H9 (cell line): ENCODE measurements at regions not wholly inside any gene's neighbourhood (a gene's known extent, or its start where the extent isn't known, plus 50 kb on each side); places are given as distances from the start of the nearest gene placed in this dataset.

ENCODE experiments used
- DNase-seq: peaks from one replicate; pipeline ENCODE4 v3.0.0-alpha.2; 2017
- H2AFZ ChIP-seq: one replicate; pipeline ENCODE4 v1.6.1; 2013; ENCODE audit warnings: mild to moderate bottlenecking, low read length, control low read depth, moderate library complexity
- H2AK5ac ChIP-seq: 2 replicates; pipeline ENCODE4 v1.6.1; 2013; ENCODE audit warnings: low read length, control low read depth, mixed read lengths; ENCODE audit not compliant: insufficient read length
- H2BK120ac ChIP-seq: one replicate; pipeline ENCODE4 v1.6.1; 2013; ENCODE audit warnings: low read depth, mild to moderate bottlenecking, low read length, control low read depth, inconsistent platforms; ENCODE audit not compliant: poor library complexity, severe bottlenecking
- H2BK12ac ChIP-seq: 2 replicates; pipeline ENCODE4 v1.6.1; 2013; ENCODE audit warnings: low read length, control low read depth, mixed read lengths, low read depth; ENCODE audit not compliant: insufficient read length
- H2BK15ac ChIP-seq: 2 replicates; pipeline ENCODE4 v1.6.1; 2013; ENCODE audit warnings: low read depth, low read length, control low read depth
- H2BK20ac ChIP-seq: one replicate; pipeline ENCODE4 v1.6.1; 2013; ENCODE audit warnings: low read depth, mild to moderate bottlenecking, low read length, control low read depth, inconsistent platforms; ENCODE audit not compliant: poor library complexity, severe bottlenecking
- H2BK5ac ChIP-seq: 2 replicates; pipeline ENCODE4 v1.6.1; 2013; ENCODE audit warnings: low read length, control low read depth, mixed read lengths; ENCODE audit not compliant: insufficient read length
- H3K14ac ChIP-seq: 2 replicates; pipeline ENCODE4 v1.6.1; 2013; ENCODE audit warnings: low read length, control low read depth; ENCODE audit not compliant: insufficient read depth
- H3K18ac ChIP-seq: 2 replicates; pipeline ENCODE4 v1.6.1; 2013; ENCODE audit warnings: low read depth, mild to moderate bottlenecking, mixed read lengths, low read length, control low read depth; ENCODE audit not compliant: insufficient read length
- H3K23ac ChIP-seq: 2 replicates; pipeline ENCODE4 v1.6.1; 2013; ENCODE audit warnings: low read length, control low read depth, mixed read lengths, low read depth; ENCODE audit not compliant: insufficient read length
- H3K23me2 ChIP-seq: 2 replicates; pipeline ENCODE4 v1.6.1; 2013; ENCODE audit warnings: low read depth, mild to moderate bottlenecking, mixed read lengths, low read length, control low read depth; ENCODE audit not compliant: insufficient read length, poor library complexity, severe bottlenecking
- H3K27ac ChIP-seq: 2 replicates; pipeline ENCODE4 v1.5.1; 2013; ENCODE audit warnings: low read length, control low read depth, mixed read lengths, low read depth; ENCODE audit not compliant: insufficient read length
- H3K27me3 ChIP-seq: 2 replicates; pipeline ENCODE4 v1.6.1; 2013; ENCODE audit warnings: low read length, control low read depth, inconsistent platforms; ENCODE audit not compliant: insufficient read depth
- H3K4ac ChIP-seq: 2 replicates; pipeline ENCODE4 v1.6.1; 2013; ENCODE audit warnings: low read depth, mild to moderate bottlenecking, control low read depth, inconsistent platforms, low read length, moderate library complexity
- H3K4me1 ChIP-seq: 2 replicates; pipeline ENCODE4 v1.6.1; 2013; ENCODE audit warnings: low read length, control low read depth, inconsistent platforms; ENCODE audit not compliant: insufficient read depth
- H3K4me2 ChIP-seq: 2 replicates; pipeline ENCODE4 v1.6.1; 2013; ENCODE audit warnings: low read length, control low read depth, mixed read lengths; ENCODE audit not compliant: insufficient read length, insufficient read depth
- H3K56ac ChIP-seq: 2 replicates; pipeline ENCODE4 v1.6.1; 2013; ENCODE audit warnings: low read depth, mild to moderate bottlenecking, mixed read lengths, low read length, control low read depth; ENCODE audit not compliant: insufficient read length
- H3K79me1 ChIP-seq: 2 replicates; pipeline ENCODE4 v1.6.1; 2013; ENCODE audit warnings: low read depth, mild to moderate bottlenecking, moderate library complexity, low read length, control low read depth, inconsistent platforms; ENCODE audit not compliant: insufficient read depth, poor library complexity, severe bottlenecking
- H3K79me2 ChIP-seq: 2 replicates; pipeline ENCODE4 v1.6.1; 2013; ENCODE audit warnings: low read length, control low read depth, inconsistent platforms; ENCODE audit not compliant: insufficient read depth
- H3K9ac ChIP-seq: 2 replicates; pipeline ENCODE4 v1.6.1; 2013; ENCODE audit warnings: low read length, control low read depth, mixed read lengths; ENCODE audit not compliant: insufficient read length; ENCODE audit errors: extremely low read depth
- H3K9me3 ChIP-seq: one replicate; pipeline ENCODE4 v1.6.1; 2013; ENCODE audit warnings: low read depth, low read length, inconsistent platforms; ENCODE audit not compliant: control insufficient read depth
- H3T11ph ChIP-seq: one replicate; pipeline ENCODE4 v1.6.1; 2013; ENCODE audit warnings: mild to moderate bottlenecking, low read length, control low read depth, inconsistent platforms
- H4K20me1 ChIP-seq: one replicate; pipeline ENCODE4 v1.6.1; 2013; ENCODE audit not compliant: control insufficient read depth, insufficient read length, insufficient read depth
- H4K5ac ChIP-seq: 2 replicates; pipeline ENCODE4 v1.6.1; 2013; ENCODE audit warnings: low read depth, mild to moderate bottlenecking, mixed read lengths, low read length, control low read depth; ENCODE audit not compliant: insufficient read length
- H4K8ac ChIP-seq: replicated peaks from 2 replicates; pipeline ENCODE4 v1.6.1; 2013; ENCODE audit warnings: low read length, control low read depth, mixed read lengths, low read depth; ENCODE audit not compliant: insufficient read length
- H4K91ac ChIP-seq: 2 replicates; pipeline ENCODE4 v1.6.1; 2013; ENCODE audit warnings: low read depth, mild to moderate bottlenecking, moderate library complexity, mixed read lengths, low read length, control low read depth; ENCODE audit not compliant: insufficient read length
- H3K27ac Mint-ChIP-seq, 3 experiments: 2 replicates in 2 of 3; 3 replicates in 1 of 3; pipeline ENCODE4 v1.8.0; 2020 to 2021; ENCODE audit warnings: mixed read lengths in 3 of 3, mild to moderate bottlenecking in 1 of 3, moderate library complexity in 1 of 3
- H3K27me3 Mint-ChIP-seq: 2 replicates; pipeline ENCODE4 v1.8.0; 2021; ENCODE audit warnings: low read depth, mild to moderate bottlenecking, moderate library complexity, mixed read lengths
- H3K36me3 Mint-ChIP-seq, 3 experiments: 2 replicates in 2 of 3; 3 replicates in 1 of 3; pipeline ENCODE4 v1.8.0; 2020 to 2021; ENCODE audit warnings: low read depth in 3 of 3, mixed read lengths in 3 of 3; ENCODE audit not compliant: insufficient read depth in 1 of 3
- H3K4me1 Mint-ChIP-seq, 2 experiments: 2 replicates each; pipeline ENCODE4 v1.8.0; 2020; ENCODE audit warnings: mixed read lengths in 2 of 2
- H3K4me3 Mint-ChIP-seq, 2 experiments: 2 replicates in 1 of 2; 3 replicates in 1 of 2; pipeline ENCODE4 v1.8.0; 2020 to 2021; ENCODE audit warnings: mild to moderate bottlenecking in 2 of 2, mixed read lengths in 2 of 2, moderate library complexity in 1 of 2
- H3K9me3 Mint-ChIP-seq, 2 experiments: 2 replicates in 1 of 2; 3 replicates in 1 of 2; pipeline ENCODE4 v1.8.0; 2020; ENCODE audit warnings: mild to moderate bottlenecking in 2 of 2, mixed read lengths in 2 of 2, moderate library complexity in 1 of 2
- CTCF ChIP-seq: fragments of 200-600 bp; sonication (generic); conservative IDR thresholded peaks from 3 replicates; pipeline ENCODE4 v1.8.0; 2021; ENCODE audit warnings: antibody characterized with exemption, mild to moderate bottlenecking
- WGBS: extraction: QIAGEN DNeasy Blood & Tissue Kit; methylation state at CpG from one replicate; pipeline ENCODE4 v1.1.7; 2013; ENCODE audit warnings: missing lambda C conversion rate, low lambda C conversion rate, mixed read lengths; ENCODE audit not compliant: insufficient read length; ENCODE audit errors: extremely low coverage; 5-methylcytosine and 5-hydroxymethylcytosine counted together

GRCh38 chrX:67050760-67051159 lies 411.9 kb upstream of the EDA2R start:
- Mint-ChIP-seq H3K36me3 (no peaks in the 10 kb centered on the region; a peak in 1 of 7 replicates), H3K4me1 (no peaks in the 10 kb centered on the region), H3K9me3 (peaks cover 49 to 51% of the 10 kb centered on the region in 2 experiments), H3K27me3 (no peaks in the 10 kb centered on the region; the same call in 1 of the 2 replicates), H3K27ac (no peak overlapping the region), H3K4me3 (no peak overlapping the region)
- no peaks in the 10 kb centered on the region for H3K79me1 ChIP-seq
- no peak overlapping the region for H2BK20ac ChIP-seq
- no peaks in the 10 kb centered on the region for H3K23me2 ChIP-seq
- H4K5ac ChIP-seq, result no peak overlapping the region
- no peak overlapping the region for H4K91ac ChIP-seq
- no peak overlapping the region for H3K4ac ChIP-seq
- no peaks in the 10 kb centered on the region for H3K4me1 ChIP-seq
- H4K8ac ChIP-seq, result no peak overlapping the region
- no peak overlapping the region for H3K9ac ChIP-seq
- no peak for DNase-seq
- H3K23ac ChIP-seq, result no peak overlapping the region
- no peaks in the 10 kb centered on the region for H4K20me1 ChIP-seq
- no peak overlapping the region for H2BK12ac ChIP-seq
- H3K14ac ChIP-seq, result no peak overlapping the region
- no peaks in the 10 kb centered on the region for H3K79me2 ChIP-seq
- no peaks in the 10 kb centered on the region for H3K27me3 ChIP-seq
- H2BK5ac ChIP-seq, result no peak overlapping the region
- no peak overlapping the region for H3K27ac ChIP-seq
- no peak overlapping the region for H2AFZ ChIP-seq
- no peak for TF ChIP-seq CTCF
- H2BK120ac ChIP-seq, result no peak overlapping the region
- H2BK15ac ChIP-seq, result no peak overlapping the region
- no CpG with 5 or more reads among the region's 1 CpG for WGBS
- peaks cover 22% of the 10 kb centered on the region for H3K9me3 ChIP-seq
- H3T11ph ChIP-seq, result no peak overlapping the region
- no peak overlapping the region for H3K18ac ChIP-seq
- H2AK5ac ChIP-seq, result no peak overlapping the region
- no peak overlapping the region for H3K4me2 ChIP-seq
- H3K56ac ChIP-seq, result no peak overlapping the region
